ENCODE measurements at regions not wholly inside any gene's neighbourhood (a gene's known extent, or its start where the extent isn't known, plus 50 kb on each side); places are given as distances from the start of the nearest gene placed in this dataset.

- no peak overlapping the region for H2AFZ ChIP-seq (ENCODE audit: low read depth, low read length)
- H3K4me1 ChIP-seq (ENCODE audit: insufficient read depth, low read length), result no peaks in the 10 kb centered on the region
- no peak overlapping the region for H3K4me3 ChIP-seq (ENCODE audit: low read length)
- H3K36me3 ChIP-seq (ENCODE audit: insufficient read depth, low read length), result no peaks in the 10 kb centered on the region
- H3K9me3 ChIP-seq (ENCODE audit: low read length), result no peaks in the 10 kb centered on the region
- H3K27me3 ChIP-seq (ENCODE audit: insufficient read depth, low read length), result no peaks in the 10 kb centered on the region
These were observed 523.9 kb upstream of the MGMT start for GRCh38 chr10:128943111-128943510.

DNA sequence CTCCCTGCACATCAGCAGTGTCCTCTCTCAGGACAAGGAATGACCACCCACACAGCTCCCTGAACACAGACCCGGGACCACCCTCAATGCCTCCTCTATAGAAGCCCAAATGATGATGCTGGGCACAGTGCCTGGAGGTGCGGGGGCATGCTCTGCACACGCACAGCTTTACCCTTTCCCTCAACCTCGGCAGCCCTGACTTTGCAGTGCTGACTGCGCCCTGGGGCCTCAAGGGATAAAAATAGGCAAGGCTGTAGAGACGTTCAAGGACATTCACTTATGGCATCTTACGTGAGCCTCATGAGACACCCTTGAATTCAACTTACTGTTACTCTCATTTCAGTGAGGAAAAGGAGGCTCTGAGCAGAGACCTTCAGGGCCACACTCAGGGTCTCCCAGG lies 521.6 kb upstream of the MGMT start:
- H3K4me3 ChIP-seq (ENCODE audit: low read length), result no peak overlapping the region
- no peaks in the 10 kb centered on the region for H3K9me3 ChIP-seq (ENCODE audit: low read length)
- H3K4me1 ChIP-seq (ENCODE audit: insufficient read depth, low read length), result no peaks in the 10 kb centered on the region
- no peak overlapping the region for H2AFZ ChIP-seq (ENCODE audit: low read depth, low read length)
- no peaks in the 10 kb centered on the region for H3K27me3 ChIP-seq (ENCODE audit: insufficient read depth, low read length)
- no peaks in the 10 kb centered on the region for H3K36me3 ChIP-seq (ENCODE audit: insufficient read depth, low read length)

- no peaks in the 10 kb centered on the region for H3K27me3 ChIP-seq (ENCODE audit: insufficient read depth, low read length)
- no peaks in the 10 kb centered on the region for H3K36me3 ChIP-seq (ENCODE audit: insufficient read depth, low read length)
These were observed 516.7 kb upstream of the MGMT start for GRCh38 chr10:128950159-128950915.

GRCh38 chr10:128950916-128951275 lies 516.1 kb upstream of the MGMT start:
- Histone ChIP-seq H3K4me3 (ENCODE audit: low read length) (no peak overlapping the region), H3K9me3 (ENCODE audit: low read length) (no peaks in the 10 kb centered on the region), H3K36me3 (ENCODE audit: insufficient read depth, low read length) (no peaks in the 10 kb centered on the region), H3K27me3 (ENCODE audit: insufficient read depth, low read length) (no peaks in the 10 kb centered on the region), H3K4me1 (ENCODE audit: insufficient read depth, low read length) (no peaks in the 10 kb centered on the region), H2AFZ (ENCODE audit: low read depth, low read length) (no peak overlapping the region)

More at GRCh38 chr10:128950159-128950915, 516.7 kb upstream of the MGMT start:
- H3K4me3 ChIP-seq (ENCODE audit: low read length), result no peak overlapping the region
- no peaks in the 10 kb centered on the region for H3K9me3 ChIP-seq (ENCODE audit: low read length)
- no peak overlapping the region for H2AFZ ChIP-seq (ENCODE audit: low read depth, low read length)
- H3K4me1 ChIP-seq (ENCODE audit: insufficient read depth, low read length), result no peaks in the 10 kb centered on the region

DNA sequence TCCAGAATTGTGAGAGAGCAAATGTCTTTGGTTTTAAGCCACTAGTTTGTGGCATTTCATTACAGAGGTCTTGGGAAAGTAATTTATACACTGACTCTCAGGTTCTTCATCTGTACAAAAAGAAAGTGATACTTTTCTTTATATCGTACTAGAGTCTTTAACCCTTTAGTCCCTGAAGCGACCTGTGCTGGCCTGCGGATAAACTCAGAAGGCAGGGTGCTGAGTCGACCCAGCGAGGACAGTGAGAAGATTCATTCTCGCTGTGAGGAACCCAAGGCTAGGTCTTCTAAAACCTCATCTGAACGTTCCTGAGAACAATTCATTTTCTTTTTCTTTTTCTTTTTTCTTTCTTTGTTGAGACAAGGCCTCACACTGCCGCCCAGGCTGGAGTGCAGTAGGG lies 514.2 kb upstream of the MGMT start:
- no peaks in the 10 kb centered on the region for H3K36me3 ChIP-seq (ENCODE audit: insufficient read depth, low read length)
- H2AFZ ChIP-seq (ENCODE audit: low read depth, low read length), result no peak overlapping the region
- H3K27me3 ChIP-seq (ENCODE audit: insufficient read depth, low read length), result no peaks in the 10 kb centered on the region
- H3K4me3 ChIP-seq (ENCODE audit: low read length), result no peak overlapping the region
- H3K4me1 ChIP-seq (ENCODE audit: insufficient read depth, low read length), result no peaks in the 10 kb centered on the region
- no peaks in the 10 kb centered on the region for H3K9me3 ChIP-seq (ENCODE audit: low read length)

DNA sequence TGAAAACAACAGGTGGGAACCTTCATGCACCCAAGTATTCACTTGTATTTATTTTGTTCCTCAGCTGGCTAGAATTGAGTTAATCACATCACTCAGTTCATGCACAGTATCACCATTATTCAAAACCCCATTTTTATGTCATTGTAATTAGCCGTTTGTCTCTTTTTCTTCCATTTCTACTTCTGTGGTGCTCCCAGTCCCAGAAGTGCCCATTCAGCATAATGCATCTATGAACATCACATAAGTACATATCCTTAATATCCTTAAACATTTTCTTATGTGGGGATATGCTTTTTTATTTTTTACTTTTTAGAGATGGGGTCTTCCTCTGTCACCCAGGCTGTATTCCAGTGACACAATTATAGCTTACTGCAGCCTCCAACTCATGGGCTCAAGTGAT lies 510.9 kb upstream of the MGMT start:
- H3K27me3 ChIP-seq (ENCODE audit: insufficient read depth, low read length), result no peaks in the 10 kb centered on the region
- H3K9me3 ChIP-seq (ENCODE audit: low read length), result no peaks in the 10 kb centered on the region
- H3K4me1 ChIP-seq (ENCODE audit: insufficient read depth, low read length), result no peaks in the 10 kb centered on the region
- H3K4me3 ChIP-seq (ENCODE audit: low read length), result no peak overlapping the region
- no peaks in the 10 kb centered on the region for H3K36me3 ChIP-seq (ENCODE audit: insufficient read depth, low read length)
- no peak overlapping the region for H2AFZ ChIP-seq (ENCODE audit: low read depth, low read length)

DNA sequence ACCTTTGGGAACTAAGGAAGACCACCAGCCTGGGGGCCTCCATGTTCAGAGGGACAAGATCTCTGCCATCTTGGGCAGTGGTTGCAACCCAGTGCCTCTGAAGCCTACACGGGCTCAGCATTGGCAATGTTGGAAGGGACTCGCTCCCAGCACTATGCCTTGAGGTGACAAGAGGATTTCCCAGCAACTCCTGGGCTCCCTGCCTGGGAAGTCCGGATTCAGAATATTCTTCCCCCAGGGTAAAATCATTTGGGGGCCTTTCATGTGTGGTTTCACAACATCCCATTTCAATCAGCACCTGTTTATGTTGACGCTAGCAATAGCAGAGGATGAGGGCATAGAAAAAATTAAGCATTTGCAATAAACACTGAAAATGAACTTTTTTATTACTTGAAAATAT lies 509.8 kb upstream of the MGMT start:
- Histone ChIP-seq H3K36me3 (ENCODE audit: insufficient read depth, low read length) (no peaks in the 10 kb centered on the region), H3K9me3 (ENCODE audit: low read length) (no peaks in the 10 kb centered on the region), H2AFZ (ENCODE audit: low read depth, low read length) (no peak overlapping the region), H3K27me3 (ENCODE audit: insufficient read depth, low read length) (peaks cover 3% of the 10 kb centered on the region), H3K4me3 (ENCODE audit: low read length) (no peak overlapping the region), H3K4me1 (ENCODE audit: insufficient read depth, low read length) (no peaks in the 10 kb centered on the region)

- Histone ChIP-seq H3K4me1 (ENCODE audit: insufficient read depth, low read length) (no peaks in the 10 kb centered on the region), H3K36me3 (ENCODE audit: insufficient read depth, low read length) (no peaks in the 10 kb centered on the region), H3K4me3 (ENCODE audit: low read length) (no peak overlapping the region), H2AFZ (ENCODE audit: low read depth, low read length) (no peak overlapping the region), H3K9me3 (ENCODE audit: low read length) (no peaks in the 10 kb centered on the region), H3K27me3 (ENCODE audit: insufficient read depth, low read length) (peaks cover 6% of the 10 kb centered on the region)
These were observed 508.0 kb upstream of the MGMT start for GRCh38 chr10:128958834-128959690.

GRCh38 chr10:128959746-128960145 lies 507.3 kb upstream of the MGMT start:
- Histone ChIP-seq H2AFZ (ENCODE audit: low read depth, low read length) (no peak overlapping the region), H3K36me3 (ENCODE audit: insufficient read depth, low read length) (no peaks in the 10 kb centered on the region), H3K4me1 (ENCODE audit: insufficient read depth, low read length) (no peaks in the 10 kb centered on the region), H3K9me3 (ENCODE audit: low read length) (no peaks in the 10 kb centered on the region), H3K27me3 (ENCODE audit: insufficient read depth, low read length) (peaks cover 7% of the 10 kb centered on the region), H3K4me3 (ENCODE audit: low read length) (no peak overlapping the region)

DNA sequence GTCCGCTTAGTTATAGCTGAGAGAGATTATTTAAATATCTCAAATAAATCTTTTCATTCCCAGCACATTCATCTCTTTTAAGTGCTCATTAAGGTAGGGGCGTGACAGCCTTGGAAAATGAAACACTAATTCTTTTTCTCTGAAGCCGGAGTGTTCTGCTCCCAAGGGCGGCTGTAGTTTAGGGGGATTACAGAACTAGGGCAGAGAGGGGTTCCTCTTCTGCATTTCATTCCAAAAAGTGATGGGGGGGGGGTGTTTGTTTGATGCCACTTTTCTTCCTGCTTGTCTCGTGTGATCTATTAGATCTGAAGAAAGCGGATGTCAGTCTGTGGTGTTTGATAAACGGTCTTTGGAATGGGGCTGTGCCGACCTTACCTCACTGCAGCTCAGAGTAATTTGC lies 506.5 kb upstream of the MGMT start:
- Histone ChIP-seq H3K36me3 (ENCODE audit: insufficient read depth, low read length) (no peaks in the 10 kb centered on the region), H3K9me3 (ENCODE audit: low read length) (no peaks in the 10 kb centered on the region), H3K4me3 (ENCODE audit: low read length) (no peak overlapping the region), H3K4me1 (ENCODE audit: insufficient read depth, low read length) (no peaks in the 10 kb centered on the region), H2AFZ (ENCODE audit: low read depth, low read length) (no peak overlapping the region), H3K27me3 (ENCODE audit: insufficient read depth, low read length) (peaks cover 7% of the 10 kb centered on the region)

- Histone ChIP-seq H3K4me1 (ENCODE audit: insufficient read depth, low read length) (no peaks in the 10 kb centered on the region), H3K27me3 (ENCODE audit: insufficient read depth, low read length) (peaks cover 7% of the 10 kb centered on the region), H2AFZ (ENCODE audit: low read depth, low read length) (no peak overlapping the region), H3K36me3 (ENCODE audit: insufficient read depth, low read length) (no peaks in the 10 kb centered on the region), H3K9me3 (ENCODE audit: low read length) (no peaks in the 10 kb centered on the region), H3K4me3 (ENCODE audit: low read length) (no peak overlapping the region)
These were observed 504.9 kb upstream of the MGMT start for GRCh38 chr10:128962182-128962581.

- Histone ChIP-seq H3K9me3 (ENCODE audit: low read length) (no peaks in the 10 kb centered on the region), H3K4me1 (ENCODE audit: insufficient read depth, low read length) (no peaks in the 10 kb centered on the region), H3K27me3 (ENCODE audit: insufficient read depth, low read length) (peaks cover 7% of the 10 kb centered on the region), H3K36me3 (ENCODE audit: insufficient read depth, low read length) (no peaks in the 10 kb centered on the region), H3K4me3 (ENCODE audit: low read length) (no peak overlapping the region), H2AFZ (ENCODE audit: low read depth, low read length) (no peak overlapping the region)
These were observed 503.6 kb upstream of the MGMT start for GRCh38 chr10:128963211-128964099.

- no peak overlapping the region for H2AFZ ChIP-seq (ENCODE audit: low read depth, low read length)
- H3K4me1 ChIP-seq (ENCODE audit: insufficient read depth, low read length), result no peaks in the 10 kb centered on the region
- H3K27me3 ChIP-seq (ENCODE audit: insufficient read depth, low read length), result peaks cover 7% of the 10 kb centered on the region
- H3K4me3 ChIP-seq (ENCODE audit: low read length), result no peak overlapping the region
- H3K9me3 ChIP-seq (ENCODE audit: low read length), result no peaks in the 10 kb centered on the region
- no peaks in the 10 kb centered on the region for H3K36me3 ChIP-seq (ENCODE audit: insufficient read depth, low read length)
These were observed 503.0 kb upstream of the MGMT start for GRCh38 chr10:128964100-128964403.
